IMR-90 (cell line): ENCODE measurements at regions not wholly inside any gene's neighbourhood (a gene's known extent, or its start where the extent isn't known, plus 50 kb on each side); places are given as distances from the start of the nearest gene placed in this dataset.
A peak's percentile ranks its signal among the peaks of the same experiment; 100 is the strongest.

Experiments
- ATAC-seq: fragments of 200-7000 bp; cut with Tn5 transposase; 2 replicates; pipeline ENCODE4 v1.9.1; 2020; ENCODE audit warnings: low read depth, mild to moderate bottlenecking, moderate library complexity
- BruUV-seq: library from RNA; stranded (reverse); fragments of 400-500 nt; replicated peaks from 2 replicates; lab custom pipeline; 2021; lab: Mats Ljungman, UMichigan
- CTCF ChIA-PET: fragments of 300-600 bp; formaldehyde crosslinking; extraction: SDS; loops from one replicate; lab custom pipeline; 2021; ENCODE audit warnings: antibody characterized with exemption; lab: Yijun Ruan, JAX
- POLR2A ChIA-PET: fragments of 300-600 bp; sonication (Branson Sonifier 250); formaldehyde crosslinking; loops from one replicate; lab custom pipeline; 2022; ENCODE audit warnings: antibody characterized with exemption; ENCODE audit not compliant: unreplicated experiment; lab: Charles Lee
- DNase-seq: peaks from one replicate; pipeline ENCODE4 v3.0.0; 2013
- H2AFZ ChIP-seq: replicated peaks from 2 replicates; pipeline ENCODE3; 2013; ENCODE audit warnings: low read length, mild to moderate bottlenecking; ENCODE audit not compliant: poor library complexity
- H2AK5ac ChIP-seq: 2 replicates; pipeline ENCODE4 v1.6.1; 2013; ENCODE audit warnings: low read depth, low read length, inconsistent platforms
- H2AK9ac ChIP-seq: replicated peaks from 2 replicates; pipeline ENCODE3; 2013; ENCODE audit warnings: mild to moderate bottlenecking, low read depth, low read length, moderate library complexity; ENCODE audit not compliant: poor library complexity
- H2BK120ac ChIP-seq: 2 replicates; pipeline ENCODE4 v1.6.1; 2013; ENCODE audit warnings: low read depth, low read length, inconsistent platforms
- H2BK15ac ChIP-seq: 3 replicates; pipeline ENCODE4 v1.6.1; 2013; ENCODE audit warnings: low read depth, low read length, inconsistent platforms
- H2BK20ac ChIP-seq: 2 replicates; pipeline ENCODE4 v1.6.1; 2013; ENCODE audit warnings: low read depth, mild to moderate bottlenecking, inconsistent platforms, low read length, moderate library complexity
- H2BK5ac ChIP-seq: 2 replicates; pipeline ENCODE4 v1.6.1; 2013; ENCODE audit warnings: mild to moderate bottlenecking, low read depth, low read length, inconsistent platforms; ENCODE audit not compliant: poor library complexity, severe bottlenecking
- H3K14ac ChIP-seq: replicated peaks from 2 replicates; pipeline ENCODE4 v1.6.1; 2013; ENCODE audit warnings: low read depth, low read length, inconsistent platforms
- H3K18ac ChIP-seq: 2 replicates; pipeline ENCODE4 v1.6.1; 2013; ENCODE audit warnings: low read depth, low read length, control low read depth
- H3K23ac ChIP-seq: 2 replicates; pipeline ENCODE4 v1.6.1; 2013; ENCODE audit warnings: low read depth, low read length, inconsistent platforms
- H3K27ac ChIP-seq: 2 replicates; pipeline ENCODE4 v1.5.1; 2013; ENCODE audit warnings: mild to moderate bottlenecking, control low read depth, low read length; ENCODE audit not compliant: insufficient read depth
- H3K27me3 ChIP-seq: 2 replicates; pipeline ENCODE4 v1.6.1; 2013; ENCODE audit warnings: low read length; ENCODE audit not compliant: control insufficient read depth, insufficient read depth
- H3K36me3 ChIP-seq: 2 replicates; pipeline ENCODE4 v1.6.1; 2013; ENCODE audit warnings: low read length, mixed read lengths; ENCODE audit not compliant: control insufficient read depth, insufficient read depth
- H3K4ac ChIP-seq: 2 replicates; pipeline ENCODE4 v1.6.1; 2013; ENCODE audit warnings: low read depth, low read length, inconsistent platforms
- H3K4me1 ChIP-seq: 2 replicates; pipeline ENCODE4 v1.6.1; 2013; ENCODE audit warnings: low read length, mixed read lengths; ENCODE audit not compliant: control insufficient read depth, insufficient read depth
- H3K4me2 ChIP-seq: 2 replicates; pipeline ENCODE4 v1.6.1; 2013; ENCODE audit warnings: low read depth, mild to moderate bottlenecking, control low read depth, low read length, moderate library complexity
- H3K4me3 ChIP-seq: 2 replicates; pipeline ENCODE4 v1.5.1; 2013; ENCODE audit warnings: low read depth, mild to moderate bottlenecking, control low read depth, low read length, moderate library complexity; ENCODE audit not compliant: insufficient read depth
- H3K56ac ChIP-seq: 2 replicates; pipeline ENCODE4 v1.6.1; 2013; ENCODE audit warnings: low read length, inconsistent platforms; ENCODE audit not compliant: insufficient read depth; ENCODE audit errors: extremely low read depth
- H3K79me1 ChIP-seq, 2 experiments: 2 replicates each; pipeline ENCODE4 v1.6.1; 2013; ENCODE audit warnings: low read length in 2 of 2, inconsistent platforms in 1 of 2, low read depth in 1 of 2
- H3K9ac ChIP-seq: 2 replicates; pipeline ENCODE4 v1.6.1; 2013; ENCODE audit warnings: low read depth, low read length, control low read depth
- H3K9me1 ChIP-seq: 2 replicates; pipeline ENCODE4 v1.6.1; 2013; ENCODE audit warnings: low read length, inconsistent platforms; ENCODE audit not compliant: insufficient read depth
- H3K9me3 ChIP-seq: 2 replicates; pipeline ENCODE4 v1.6.1; 2013; ENCODE audit warnings: low read length; ENCODE audit not compliant: control insufficient read depth, insufficient read depth
- H4K20me1 ChIP-seq: 2 replicates; pipeline ENCODE4 v1.6.1; 2013; ENCODE audit warnings: low read length, inconsistent platforms; ENCODE audit not compliant: insufficient read depth
- H4K5ac ChIP-seq: 2 replicates; pipeline ENCODE4 v1.6.1; 2013; ENCODE audit warnings: mild to moderate bottlenecking, low read depth, low read length, control low read depth
- H4K8ac ChIP-seq, 2 experiments: 2 replicates each; pipeline ENCODE4 v1.6.1; 2013; ENCODE audit warnings: low read depth in 2 of 2, low read length in 2 of 2, control low read depth in 1 of 2, inconsistent platforms in 1 of 2
- H4K91ac ChIP-seq: 2 replicates; pipeline ENCODE4 v1.6.1; 2013; ENCODE audit warnings: low read depth, low read length, inconsistent platforms; ENCODE audit not compliant: insufficient read depth
- RCOR1 ChIP-seq: IDR thresholded peaks from 2 replicates; pipeline ENCODE4 v1.6.1; 2012; ENCODE audit warnings: mild to moderate bottlenecking, low read length, improper control_type of control experiment; ENCODE audit not compliant: insufficient replicate concordance
- RFX5 ChIP-seq: IDR thresholded peaks from 2 replicates; pipeline ENCODE4 v1.8.0; 2012; ENCODE audit warnings: low read depth, mild to moderate bottlenecking, low read length, moderate library complexity
- WGBS, 2 experiments: methylation state at CpG; one replicate each; pipeline versions ENCODE4 v1.1.5 to v1.1.7; 2013; ENCODE audit warnings: missing lambda C conversion rate in 2 of 2; ENCODE audit not compliant: insufficient read length in 1 of 2; ENCODE audit errors: extremely low coverage in 2 of 2; 5-methylcytosine and 5-hydroxymethylcytosine counted together
- dilution Hi-C: fragments of 300-500 bp; cut with HindIII; formaldehyde crosslinking; loops from one replicate; pipeline ENCODE4 v1.14.3; 2018; ENCODE audit warnings: low sequenced_read_pairs; ENCODE audit not compliant: unreplicated experiment
- in situ Hi-C: fragments of 300-500 bp; cut with MboI; formaldehyde crosslinking; loops from 3 replicates; pipeline ENCODE4 v1.14.3; 2019; ENCODE audit warnings: low sequenced_read_pairs, inconsistent platforms, mixed read lengths
- intact Hi-C: fragments of 100-400 bp; cut with micrococcal nuclease; formaldehyde crosslinking; loops from 2 replicates; pipeline ENCODE4 v1.10.0; 2022
- TF ChIP-seq, protein P1 (sequence below): fragments of 150-350 bp; IDR thresholded peaks from 2 replicates; pipeline ENCODE4 v1.6.1; 2017; ENCODE audit warnings: mild to moderate bottlenecking, antibody characterized with exemption, low read length, low read depth

GRCh38 chr6:28757429-28758045 lies 166.2 kb downstream of the TRIM27 start:
- DNase-seq, result no peak
- no TSS peak for BruUV-seq
- intact Hi-C loops, result no loop called here
- H2BK5ac ChIP-seq, result no peak overlapping the region
- no peak overlapping the region for H4K8ac ChIP-seq
- no peaks in the 10 kb centered on the region for H4K20me1 ChIP-seq
- H3K9ac ChIP-seq, result no peak overlapping the region
- peak overlapping the region; percentile 55; the same call in 1 of the 2 replicates for H3K4me2 ChIP-seq
- H3K4me3 ChIP-seq, result no peak overlapping the region
- H3K14ac ChIP-seq, result no peak overlapping the region
- no peak overlapping the region for H3K27ac ChIP-seq
- no peaks in the 10 kb centered on the region for H3K27me3 ChIP-seq
- H2AK9ac ChIP-seq, result no peak overlapping the region
- CTCF ChIA-PET, result no interaction called here
- H4K91ac ChIP-seq, result no peak overlapping the region
- H3K18ac ChIP-seq, result no peak overlapping the region
- no peak overlapping the region for H2BK120ac ChIP-seq
- H3K36me3 ChIP-seq, result no peaks in the 10 kb centered on the region
- dilution Hi-C loops, result no loop called here
- H2AFZ ChIP-seq, result no peak overlapping the region
- no peak overlapping the region for H2BK15ac ChIP-seq
- H2BK20ac ChIP-seq, result no peak overlapping the region
- no peak overlapping the region for H3K4ac ChIP-seq
- TF ChIP-seq RFX5 (no peak), RCOR1 (no peak)
- TF ChIP-seq, protein P1, sequence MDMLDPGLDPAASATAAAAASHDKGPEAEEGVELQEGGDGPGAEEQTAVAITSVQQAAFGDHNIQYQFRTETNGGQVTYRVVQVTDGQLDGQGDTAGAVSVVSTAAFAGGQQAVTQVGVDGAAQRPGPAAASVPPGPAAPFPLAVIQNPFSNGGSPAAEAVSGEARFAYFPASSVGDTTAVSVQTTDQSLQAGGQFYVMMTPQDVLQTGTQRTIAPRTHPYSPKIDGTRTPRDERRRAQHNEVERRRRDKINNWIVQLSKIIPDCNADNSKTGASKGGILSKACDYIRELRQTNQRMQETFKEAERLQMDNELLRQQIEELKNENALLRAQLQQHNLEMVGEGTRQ, result no peak
- no peak overlapping the region for H3K23ac ChIP-seq
- POLR2A ChIA-PET, result no interaction called here
- whole genome bisulfite sequencing, 2 experiments, result 49% methylated on average over 7 of the region's 33 CpGs; no CpG with 5 or more reads in 1 of the 2 experiments
- H2AK5ac ChIP-seq, result no peak overlapping the region
- no peak for ATAC-seq
- no peaks in the 10 kb centered on the region for H3K79me1 ChIP-seq
- H4K5ac ChIP-seq, result no peak overlapping the region
- no peak overlapping the region for H3K56ac ChIP-seq
- H3K9me1 ChIP-seq, result no peaks in the 10 kb centered on the region
- H3K4me1 ChIP-seq, result no peaks in the 10 kb centered on the region
- no peaks in the 10 kb centered on the region for H3K9me3 ChIP-seq
- in situ Hi-C loops, result no loop called here
